Karpas-422 (cell line): ENCODE measurements at regions not wholly inside any gene's neighbourhood (a gene's known extent, or its start where the extent isn't known, plus 50 kb on each side); places are given as distances from the start of the nearest gene placed in this dataset.

ENCODE experiments used
- DNase-seq: peaks from one replicate; pipeline ENCODE4 v3.0.0-alpha.2; 2015
- H2AFZ ChIP-seq: fragments of 200-600 bp; sonication (generic); 2 replicates; pipeline ENCODE4 v1.6.1; 2014; ENCODE audit warnings: antibody characterized with exemption, low read length, mixed read lengths
- H3K27ac ChIP-seq: fragments of 200-600 bp; sonication (generic); 2 replicates; pipeline ENCODE4 v1.5.1; 2014; ENCODE audit warnings: mild to moderate bottlenecking, low read length, moderate library complexity
- H3K27me3 ChIP-seq: fragments of 200-600 bp; sonication (generic); 2 replicates; pipeline ENCODE4 v1.6.1; 2014; ENCODE audit warnings: low read length, mixed read lengths
- H3K36me3 ChIP-seq: fragments of 200-600 bp; sonication (generic); 2 replicates; pipeline ENCODE4 v1.6.1; 2014; ENCODE audit warnings: low read length, mixed read lengths; ENCODE audit not compliant: insufficient read depth
- H3K4me1 ChIP-seq: fragments of 200-600 bp; sonication (generic); 2 replicates; pipeline ENCODE4 v1.6.1; 2014; ENCODE audit warnings: mild to moderate bottlenecking, low read length, mixed read lengths
- H3K4me2 ChIP-seq: fragments of 200-600 bp; sonication (generic); 2 replicates; pipeline ENCODE4 v1.6.1; 2014; ENCODE audit warnings: low read length, low read depth, mild to moderate bottlenecking; ENCODE audit not compliant: poor library complexity, severe bottlenecking
- H3K4me3 ChIP-seq: fragments of 200-600 bp; sonication (generic); 2 replicates; pipeline ENCODE4 v1.5.1; 2014; ENCODE audit warnings: mild to moderate bottlenecking, antibody characterized with exemption, low read length, mixed read lengths
- H3K79me2 ChIP-seq: fragments of 200-600 bp; sonication (generic); 2 replicates; pipeline ENCODE4 v1.6.1; 2014; ENCODE audit warnings: mild to moderate bottlenecking, low read length, mixed read lengths
- H3K9ac ChIP-seq: fragments of 200-600 bp; sonication (generic); 2 replicates; pipeline ENCODE4 v1.6.0; 2014; ENCODE audit warnings: low read length
- H3K9me2 ChIP-seq: fragments of 200-600 bp; sonication (generic), shearing (Covaris generic); replicated peaks from 2 replicates; pipeline ENCODE4 v1.6.0; 2014; ENCODE audit warnings: mild to moderate bottlenecking, low read length, moderate library complexity; ENCODE audit not compliant: insufficient read depth
- H3K9me3 ChIP-seq: fragments of 300-700, 200-600 bp; sonication (generic); 2 replicates; pipeline ENCODE4 v1.6.1; 2014; ENCODE audit warnings: low read length, mixed read lengths
- H4K20me1 ChIP-seq: fragments of 200-600 bp; sonication (generic); 2 replicates; pipeline ENCODE4 v1.6.1; 2014; ENCODE audit warnings: mild to moderate bottlenecking, antibody characterized with exemption, low read length, low read depth; ENCODE audit not compliant: insufficient read depth

- no peak overlapping the region for H3K27ac ChIP-seq
- no peak overlapping the region for H3K4me2 ChIP-seq
- H3K4me1 ChIP-seq, result no peaks in the 10 kb centered on the region
- no peak overlapping the region for H2AFZ ChIP-seq
- H4K20me1 ChIP-seq, result no peaks in the 10 kb centered on the region
- H3K27me3 ChIP-seq, result 0 out of 2 replicates have a peak, but pooled peaks cover 2% of the 10 kb centered on the region
- DNase-seq, result no peak
- no peak overlapping the region for H3K4me3 ChIP-seq
- no peaks in the 10 kb centered on the region for H3K79me2 ChIP-seq
- H3K36me3 ChIP-seq, result no peaks in the 10 kb centered on the region
- H3K9ac ChIP-seq, result no peak overlapping the region
- no peaks in the 10 kb centered on the region for H3K9me3 ChIP-seq
- H3K9me2 ChIP-seq, result no peaks in the 10 kb centered on the region
These were observed 61.7 kb downstream of the KCNJ2 start for GRCh38 chr17:70230850-70231640.

- no peaks in the 10 kb centered on the region for H3K36me3 ChIP-seq
- H3K79me2 ChIP-seq, result no peaks in the 10 kb centered on the region
- H3K9ac ChIP-seq, result no peak overlapping the region
- H3K9me2 ChIP-seq, result no peaks in the 10 kb centered on the region
- no peak overlapping the region for H3K27ac ChIP-seq
- H4K20me1 ChIP-seq, result no peaks in the 10 kb centered on the region
- no peak overlapping the region for H3K4me3 ChIP-seq
- H3K9me3 ChIP-seq, result no peaks in the 10 kb centered on the region
- no peak for DNase-seq
- no peak overlapping the region for H2AFZ ChIP-seq
- 0 out of 2 replicates have a peak, but pooled peaks cover 2% of the 10 kb centered on the region for H3K27me3 ChIP-seq
- no peak overlapping the region for H3K4me2 ChIP-seq
- H3K4me1 ChIP-seq, result no peaks in the 10 kb centered on the region
These were observed 63.1 kb downstream of the KCNJ2 start for GRCh38 chr17:70232466-70232865.

DNA sequence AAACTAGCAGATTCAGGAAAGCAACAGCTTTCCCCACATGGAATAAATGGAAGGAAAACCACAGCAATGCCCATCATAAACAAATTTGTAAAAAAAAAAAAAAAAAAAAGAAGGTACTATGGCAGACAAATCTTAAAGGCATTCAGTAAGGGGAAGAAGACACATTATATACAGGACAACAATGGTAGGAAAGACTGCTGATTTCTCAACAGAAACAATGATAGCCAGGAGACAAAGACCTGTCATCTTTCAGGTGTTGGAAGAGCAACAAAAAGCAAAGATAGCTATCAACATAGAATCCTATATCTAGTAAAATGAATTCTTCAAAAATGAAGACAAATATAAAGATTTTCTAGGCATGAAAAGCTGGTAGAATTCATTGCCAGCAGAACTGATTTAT, 65.9 kb downstream of the KCNJ2 start:
- Histone ChIP-seq H3K9ac (no peak overlapping the region), H3K27me3 (0 out of 2 replicates have a peak, but pooled peaks cover 2% of the 10 kb centered on the region), H3K9me3 (no peaks in the 10 kb centered on the region), H3K9me2 (no peaks in the 10 kb centered on the region), H3K4me1 (no peaks in the 10 kb centered on the region), H3K36me3 (no peaks in the 10 kb centered on the region), H2AFZ (no peak overlapping the region), H3K27ac (no peak overlapping the region), H3K4me3 (no peak overlapping the region), H3K4me2 (no peak overlapping the region), H3K79me2 (no peaks in the 10 kb centered on the region), H4K20me1 (no peaks in the 10 kb centered on the region)
- no peak for DNase-seq

GRCh38 chr17:70238228-70238627, 68.9 kb downstream of the KCNJ2 start:
- no peaks in the 10 kb centered on the region for H3K9me3 ChIP-seq
- no peak overlapping the region for H3K4me3 ChIP-seq
- H3K9me2 ChIP-seq, result no peaks in the 10 kb centered on the region
- H3K79me2 ChIP-seq, result no peaks in the 10 kb centered on the region
- no peak overlapping the region for H3K4me2 ChIP-seq
- H3K9ac ChIP-seq, result no peak overlapping the region
- no peak overlapping the region for H3K27ac ChIP-seq
- H3K27me3 ChIP-seq, result no peaks in the 10 kb centered on the region
- no peaks in the 10 kb centered on the region for H4K20me1 ChIP-seq
- no peaks in the 10 kb centered on the region for H3K36me3 ChIP-seq
- H2AFZ ChIP-seq, result no peak overlapping the region
- no peaks in the 10 kb centered on the region for H3K4me1 ChIP-seq
- DNase-seq, result no peak

DNA sequence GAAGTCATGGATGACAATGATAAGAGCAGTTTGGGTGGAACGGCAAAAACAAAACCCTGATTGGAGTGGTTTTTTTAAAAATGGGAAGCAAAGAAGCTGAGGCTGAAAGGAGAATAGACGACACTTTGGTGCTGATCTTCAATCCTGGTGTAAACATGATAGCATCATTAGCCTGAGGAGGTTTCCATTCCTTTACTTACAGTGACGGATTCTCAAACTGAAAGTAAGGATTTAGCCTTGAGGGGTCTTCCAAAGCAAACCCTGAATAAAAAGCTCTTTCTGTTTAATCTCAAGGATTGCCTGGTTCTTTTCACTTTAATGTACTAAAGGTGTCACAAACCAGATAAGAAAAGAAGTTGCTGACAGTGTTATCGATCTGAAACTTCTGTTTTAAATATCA, 69.3 kb downstream of the KCNJ2 start:
- H3K9me3 ChIP-seq, result no peaks in the 10 kb centered on the region
- no peaks in the 10 kb centered on the region for H3K79me2 ChIP-seq
- H2AFZ ChIP-seq, result no peak overlapping the region
- DNase-seq, result no peak
- no peak overlapping the region for H3K4me2 ChIP-seq
- H4K20me1 ChIP-seq, result no peaks in the 10 kb centered on the region
- no peak overlapping the region for H3K9ac ChIP-seq
- no peaks in the 10 kb centered on the region for H3K36me3 ChIP-seq
- no peaks in the 10 kb centered on the region for H3K9me2 ChIP-seq
- no peaks in the 10 kb centered on the region for H3K4me1 ChIP-seq
- H3K27me3 ChIP-seq, result no peaks in the 10 kb centered on the region
- H3K4me3 ChIP-seq, result no peak overlapping the region
- no peak overlapping the region for H3K27ac ChIP-seq

GRCh38 chr17:70239391-70239826, 70.1 kb downstream of the KCNJ2 start:
- Histone ChIP-seq H3K27ac (no peak overlapping the region), H3K79me2 (no peaks in the 10 kb centered on the region), H3K4me2 (no peak overlapping the region), H3K4me3 (no peak overlapping the region), H3K9me3 (no peaks in the 10 kb centered on the region), H3K9ac (no peak overlapping the region), H3K9me2 (no peaks in the 10 kb centered on the region), H4K20me1 (no peaks in the 10 kb centered on the region), H3K27me3 (no peaks in the 10 kb centered on the region), H3K36me3 (no peaks in the 10 kb centered on the region), H2AFZ (no peak overlapping the region), H3K4me1 (no peaks in the 10 kb centered on the region)
- DNase-seq, result no peak

DNA sequence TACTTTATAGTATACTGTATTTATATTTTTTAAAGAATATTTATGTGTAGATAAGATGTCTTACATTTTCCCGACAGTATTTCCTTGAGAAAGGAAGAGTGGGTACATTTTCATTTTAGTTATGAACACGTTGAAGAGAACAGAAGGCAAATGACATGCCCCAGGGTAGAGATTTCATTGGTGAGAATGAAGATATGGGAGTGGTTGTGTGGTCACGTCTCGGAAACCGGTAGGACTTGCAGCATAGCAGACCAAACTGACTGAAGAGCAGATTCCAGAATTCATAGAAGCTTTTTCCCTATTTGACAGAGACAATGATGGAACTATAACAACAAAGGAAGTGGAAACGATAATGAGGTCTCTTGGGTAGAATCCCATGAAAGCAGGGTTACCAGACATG, 71.7 kb downstream of the KCNJ2 start:
- Histone ChIP-seq H3K4me2 (no peak overlapping the region), H3K9me2 (no peaks in the 10 kb centered on the region), H2AFZ (no peak overlapping the region), H3K36me3 (no peaks in the 10 kb centered on the region), H3K9ac (no peak overlapping the region), H3K9me3 (no peaks in the 10 kb centered on the region), H4K20me1 (no peaks in the 10 kb centered on the region), H3K79me2 (no peaks in the 10 kb centered on the region), H3K4me3 (no peak overlapping the region), H3K4me1 (no peaks in the 10 kb centered on the region), H3K27ac (no peak overlapping the region), H3K27me3 (no peaks in the 10 kb centered on the region)
- no peak for DNase-seq

DNA sequence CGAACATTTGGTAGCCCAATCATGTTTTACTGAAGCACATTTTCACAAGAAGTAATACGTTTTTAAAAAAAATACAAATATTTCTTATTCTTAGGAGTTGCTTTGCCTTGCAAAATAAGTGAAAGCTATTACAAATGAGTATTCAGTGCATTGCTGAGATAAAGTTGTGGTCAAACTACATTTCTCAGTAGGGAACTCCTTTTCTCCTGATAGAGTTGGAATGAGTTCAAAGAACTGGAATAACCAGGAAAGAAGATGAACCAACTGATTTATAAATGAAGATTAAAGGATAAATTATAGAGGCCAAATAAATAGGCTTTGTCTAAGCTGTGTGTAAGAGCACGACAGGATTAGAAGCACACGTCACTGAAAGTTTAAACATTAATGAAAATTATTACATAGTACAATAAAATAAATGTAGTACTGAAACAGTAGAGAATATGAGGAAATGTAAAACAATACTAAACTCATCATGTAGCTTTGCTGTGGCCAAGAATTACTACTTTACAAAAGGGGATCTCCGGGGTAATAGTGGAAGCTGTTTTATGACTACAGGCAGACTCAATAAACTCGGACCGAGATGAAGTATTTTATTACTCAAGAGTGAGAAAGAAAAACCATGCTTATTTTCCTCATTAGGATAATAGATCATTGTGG, 73.6 kb downstream of the KCNJ2 start:
- Histone ChIP-seq H4K20me1 (no peaks in the 10 kb centered on the region), H3K36me3 (no peaks in the 10 kb centered on the region), H3K79me2 (no peaks in the 10 kb centered on the region), H3K27me3 (no peaks in the 10 kb centered on the region), H2AFZ (no peak overlapping the region), H3K27ac (no peak overlapping the region), H3K9ac (no peak overlapping the region), H3K9me3 (no peaks in the 10 kb centered on the region), H3K4me3 (no peak overlapping the region), H3K4me1 (no peaks in the 10 kb centered on the region), H3K4me2 (no peak overlapping the region), H3K9me2 (no peaks in the 10 kb centered on the region)
- DNase-seq, result no peak
